ENCODE measurements at regions not wholly inside any gene's neighbourhood (a gene's known extent, or its start where the extent isn't known, plus 50 kb on each side); places are given as distances from the start of the nearest gene placed in this dataset.
"Not testable (repeated sequence)": the region's sequence is repeated elsewhere in the genome, so short reads cannot be mapped to it uniquely, and the experiment has no call there.

DNA sequence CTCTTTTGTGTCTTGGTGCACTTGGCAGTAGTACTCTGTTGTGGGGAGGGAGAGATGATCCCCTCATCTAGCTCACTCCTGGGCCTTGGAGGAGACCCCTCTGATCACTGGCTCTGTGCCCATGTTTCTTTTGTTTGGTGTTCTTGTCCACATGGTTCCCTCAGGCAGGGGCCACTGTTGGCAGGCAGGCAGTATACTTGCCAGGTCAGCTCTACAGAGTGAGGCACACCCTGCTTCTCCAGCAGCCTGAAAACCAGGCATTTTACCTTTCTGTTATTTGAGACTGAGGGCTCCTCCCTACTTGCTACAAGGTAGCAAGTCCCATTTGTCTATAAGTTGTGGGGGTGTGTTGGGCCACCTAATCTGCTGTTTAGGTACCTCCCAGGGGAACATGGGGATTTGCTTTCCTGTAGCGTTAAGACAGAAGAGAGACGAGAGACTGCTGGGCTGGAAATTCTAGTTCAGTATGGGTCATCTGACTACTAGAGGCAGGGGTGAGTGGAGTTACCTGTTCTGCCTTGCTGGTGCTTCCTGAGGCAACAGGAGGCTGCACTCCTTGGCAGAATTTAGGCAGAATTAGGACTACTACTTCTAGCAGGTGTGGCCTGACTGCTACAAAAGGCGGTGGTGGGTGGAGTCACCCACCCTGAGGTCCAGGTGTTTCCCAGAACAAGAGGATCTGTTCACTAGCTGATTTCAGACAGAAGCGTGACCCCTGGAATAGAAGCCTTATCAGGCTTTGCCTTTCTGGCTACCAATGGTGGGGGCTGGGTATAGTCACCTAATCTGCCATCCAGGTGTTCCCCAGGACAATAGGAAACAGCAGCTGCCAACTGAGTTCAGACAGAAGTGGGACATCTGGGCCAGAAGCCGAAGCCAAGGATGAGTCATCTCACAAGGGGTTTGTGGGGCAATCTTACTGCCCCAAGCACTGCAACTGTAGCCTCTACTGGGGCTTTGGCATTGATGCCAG, 843.0 kb upstream of the ATXN8OS start:
- DNase-seq: no peak

DNA sequence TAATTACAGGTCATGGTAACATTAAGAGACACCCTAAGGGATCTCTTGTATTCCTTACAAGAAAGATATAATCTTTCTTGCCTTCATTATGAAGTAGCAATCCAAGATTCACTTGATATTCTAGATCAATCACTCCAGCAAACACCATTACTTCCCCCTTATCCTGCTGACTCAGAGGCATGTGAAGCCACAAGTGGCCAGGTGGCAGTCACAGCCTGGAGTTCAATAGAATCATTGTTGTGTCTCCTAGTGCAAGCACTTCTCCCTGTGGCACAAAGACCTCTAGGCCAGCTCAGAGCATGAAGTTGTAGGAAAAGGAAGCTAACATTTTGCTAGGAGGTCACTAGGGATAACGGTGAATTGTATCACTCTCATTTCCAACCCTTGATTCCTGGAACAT, 864.3 kb upstream of the ATXN8OS start:
- no peak for DNase-seq

DNA sequence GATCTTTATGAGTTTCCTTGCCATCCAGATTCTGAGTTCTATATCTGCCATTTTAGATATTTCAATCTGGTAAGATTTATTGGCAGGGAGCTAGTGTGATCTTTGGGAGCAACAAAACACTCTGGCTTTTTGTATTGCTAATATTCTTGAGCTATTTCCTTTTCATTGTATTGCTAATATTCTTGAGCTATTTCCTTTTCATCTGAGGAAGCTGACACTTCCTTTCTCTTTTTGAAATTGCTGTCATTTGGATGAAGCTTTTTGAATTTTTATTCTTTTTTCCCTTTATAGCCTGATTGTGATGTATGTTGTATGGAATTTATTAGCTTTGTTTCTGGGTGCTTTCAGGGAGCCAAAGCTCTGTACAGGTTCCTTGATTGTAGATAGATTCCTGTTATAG, 873.5 kb upstream of the ATXN8OS start:
- DNase-seq: no peak

DNA sequence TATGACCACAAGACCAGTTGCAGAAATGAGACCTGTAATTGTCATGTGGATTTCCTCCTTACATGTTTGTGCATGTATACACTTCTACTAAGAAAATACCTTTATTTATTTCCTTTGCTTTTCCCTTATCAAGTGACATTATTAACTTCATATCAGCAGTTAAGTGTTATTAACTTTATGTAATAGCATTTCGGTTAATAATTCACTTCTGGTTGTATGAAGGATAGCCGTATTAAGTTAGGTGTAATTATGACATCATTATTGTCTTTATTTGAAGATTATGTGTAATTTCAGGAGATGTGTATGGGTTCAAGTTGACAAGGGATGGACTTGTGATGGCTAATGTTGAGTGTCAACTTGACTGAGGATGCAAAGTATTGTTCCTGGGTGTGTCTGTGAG, 881.2 kb upstream of the ATXN8OS start:
- no peak for DNase-seq

DNA sequence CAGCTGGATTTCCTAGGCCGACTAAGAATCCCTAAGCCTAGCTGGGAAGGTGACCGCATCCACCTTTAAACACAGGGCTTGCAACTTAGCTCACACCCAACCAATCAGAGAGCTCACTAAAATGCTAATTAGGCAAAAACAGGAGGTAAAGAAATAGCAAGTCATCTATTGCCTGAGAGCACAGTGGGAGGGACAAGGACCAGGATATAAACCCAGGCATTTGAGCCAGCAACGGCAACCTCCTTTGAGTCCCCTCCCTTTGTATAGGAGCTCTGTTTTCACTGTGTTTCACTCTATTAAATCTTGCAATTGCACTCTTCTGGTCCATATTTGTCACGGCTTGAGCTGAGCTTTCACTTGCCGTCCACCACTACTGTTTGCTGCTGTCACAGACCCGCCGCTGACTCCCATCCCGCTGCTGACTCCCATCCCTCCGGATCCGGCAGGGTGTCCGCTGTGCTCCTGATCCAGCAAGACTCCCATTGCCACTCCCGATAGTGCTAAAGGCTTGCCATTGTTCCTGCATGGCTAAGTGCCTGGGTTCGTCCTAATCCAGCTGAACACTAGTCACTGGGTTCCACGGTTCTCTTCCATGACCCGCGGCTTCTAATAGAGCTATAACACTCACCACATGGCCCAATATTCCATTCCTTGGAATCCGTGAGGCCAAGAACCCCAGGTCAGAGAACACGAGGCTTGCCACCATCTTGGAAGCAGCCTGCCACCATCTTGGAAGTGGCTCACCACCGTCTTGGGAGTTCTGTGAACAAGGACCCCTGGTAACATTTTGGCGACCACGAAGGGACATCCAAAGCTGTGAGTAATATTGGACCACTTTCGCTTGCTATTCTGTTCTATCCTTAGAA, 885.8 kb upstream of the ATXN8OS start:
- not testable (repeated sequence) for DNase-seq

DNA sequence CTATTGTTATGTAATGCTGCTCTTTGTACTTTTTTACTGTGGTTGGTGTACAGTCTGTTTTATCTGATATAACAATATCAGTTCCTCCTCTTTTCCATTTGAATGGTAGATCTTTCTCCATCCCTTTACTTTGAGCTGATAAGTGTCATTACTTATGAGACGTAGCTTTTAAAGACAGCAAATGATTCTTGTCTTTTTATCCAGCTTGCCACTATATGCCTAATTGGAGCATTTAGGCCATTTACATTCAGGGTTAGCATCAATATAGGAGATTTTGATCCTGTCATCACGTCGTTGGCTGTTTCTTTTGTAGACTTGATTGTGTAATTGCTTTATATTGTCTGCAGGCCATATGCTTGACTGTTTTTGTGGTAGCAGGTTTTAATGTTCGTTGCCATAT, 894.2 kb upstream of the ATXN8OS start:
- no peak for DNase-seq

DNA sequence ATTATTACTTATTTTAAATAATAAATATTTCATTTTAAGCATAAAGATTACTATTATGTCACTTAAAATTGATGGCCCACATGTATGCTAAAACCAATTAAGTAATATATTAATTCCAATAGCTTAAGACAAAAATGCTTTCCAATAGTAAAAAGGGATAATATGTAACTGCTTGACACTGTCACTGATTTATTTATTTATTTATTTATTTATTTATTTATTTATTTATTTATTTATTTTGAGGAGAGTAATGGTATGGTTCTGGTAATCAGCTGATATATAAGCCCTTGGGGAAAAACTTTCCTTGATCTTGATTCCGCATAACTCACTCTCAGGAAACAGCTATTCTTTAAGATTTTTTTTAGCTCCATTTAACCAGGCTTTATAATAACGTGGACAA, 903.0 kb upstream of the ATXN8OS start:
- no peak for DNase-seq

DNA sequence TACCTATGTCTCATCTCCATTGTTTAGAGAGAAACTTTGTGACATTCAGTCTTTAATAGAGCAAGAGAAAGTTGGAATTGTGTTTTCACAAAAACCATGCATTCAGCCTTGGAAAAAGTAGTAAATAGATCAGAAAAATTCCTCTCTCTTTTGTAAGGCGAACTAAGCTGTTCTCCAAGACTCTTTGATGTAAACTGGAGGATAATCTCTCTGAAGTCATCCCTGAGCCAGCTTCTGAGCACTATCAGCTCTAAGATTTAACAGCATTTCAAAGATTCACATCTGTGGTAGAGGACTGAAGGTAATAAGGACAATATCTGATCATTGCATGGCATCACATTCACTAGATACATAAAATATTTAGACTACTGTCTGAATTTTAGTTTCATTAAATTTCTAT, 904.6 kb upstream of the ATXN8OS start:
- no peak for DNase-seq

DNA sequence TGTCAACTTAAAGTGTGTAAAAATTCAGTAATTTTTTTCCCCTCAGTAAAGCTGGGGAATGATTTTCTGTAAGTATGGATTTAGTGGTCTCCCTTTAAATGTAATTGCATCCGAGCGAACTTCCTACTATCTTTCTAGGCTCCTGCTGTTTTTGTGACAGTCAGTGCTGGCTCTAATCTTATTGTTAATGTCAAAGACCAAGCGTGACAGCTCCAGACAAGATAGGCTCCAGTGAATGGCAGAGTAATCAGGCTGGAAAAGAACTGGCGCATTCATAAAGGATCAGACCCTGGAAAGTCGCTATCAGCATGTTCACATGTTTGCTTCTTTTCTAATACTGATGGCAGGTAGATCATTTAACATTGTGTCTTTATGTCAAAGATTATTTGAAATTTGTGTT, 908.0 kb upstream of the ATXN8OS start:
- peak; percentile 51 for DNase-seq

DNA sequence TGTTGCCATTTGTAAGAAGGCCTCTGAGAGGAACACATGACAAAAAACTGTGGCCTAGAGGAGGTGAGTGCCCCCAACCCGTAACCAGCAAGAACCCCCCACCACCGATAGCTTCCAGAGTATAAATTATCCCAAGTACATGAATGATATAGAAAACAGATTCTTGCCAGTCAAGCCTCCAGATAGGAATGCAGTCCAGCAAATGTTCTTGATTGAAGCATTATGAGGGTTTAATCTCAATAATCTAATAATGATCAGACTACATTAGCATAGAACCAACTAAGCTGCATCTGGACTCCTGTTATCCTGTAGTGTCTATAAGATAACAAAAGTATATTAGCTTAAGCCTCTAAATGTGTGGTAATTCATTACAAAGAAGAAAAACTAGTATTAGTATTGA, 908.9 kb upstream of the ATXN8OS start:
- DNase-seq: no peak

DNA sequence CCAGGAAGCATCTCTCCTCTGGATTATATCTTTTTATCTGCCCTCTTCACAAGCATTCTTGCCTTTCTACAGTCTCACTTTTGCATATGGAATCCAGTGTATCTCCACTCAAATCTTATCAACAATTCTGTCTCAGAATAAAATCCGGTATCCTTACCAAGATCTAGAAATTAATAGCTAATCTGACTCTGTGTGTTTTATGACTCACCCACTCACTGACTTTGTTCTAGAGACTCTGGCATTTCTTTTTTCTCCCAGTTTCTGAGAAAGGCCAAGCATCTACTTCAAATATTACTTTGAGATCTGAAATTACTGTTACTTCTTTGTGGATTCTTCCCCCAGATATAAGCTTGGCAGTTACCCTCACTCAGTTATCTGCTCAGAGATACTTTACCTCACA, 913.5 kb upstream of the ATXN8OS start:
- no peak for DNase-seq

DNA sequence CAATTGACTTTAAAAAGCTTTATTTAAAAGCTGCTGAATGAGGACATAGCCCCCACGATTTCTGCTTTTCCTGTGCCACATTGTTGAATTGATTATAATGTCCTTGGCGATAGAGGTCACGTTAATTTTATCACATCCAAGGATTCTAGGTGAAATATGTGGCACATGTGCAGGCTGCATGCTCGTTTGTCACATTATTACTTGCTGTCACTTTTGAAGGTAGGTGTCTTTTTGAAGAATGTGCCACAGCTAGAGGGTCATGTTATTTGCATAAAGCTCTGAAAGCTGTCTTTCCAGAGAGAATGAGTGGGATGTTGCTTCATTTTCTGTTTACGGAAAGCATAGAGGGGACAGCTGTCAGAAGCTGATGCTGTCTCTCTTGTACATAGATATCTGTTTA, 927.6 kb upstream of the ATXN8OS start:
- no peak for DNase-seq

DNA sequence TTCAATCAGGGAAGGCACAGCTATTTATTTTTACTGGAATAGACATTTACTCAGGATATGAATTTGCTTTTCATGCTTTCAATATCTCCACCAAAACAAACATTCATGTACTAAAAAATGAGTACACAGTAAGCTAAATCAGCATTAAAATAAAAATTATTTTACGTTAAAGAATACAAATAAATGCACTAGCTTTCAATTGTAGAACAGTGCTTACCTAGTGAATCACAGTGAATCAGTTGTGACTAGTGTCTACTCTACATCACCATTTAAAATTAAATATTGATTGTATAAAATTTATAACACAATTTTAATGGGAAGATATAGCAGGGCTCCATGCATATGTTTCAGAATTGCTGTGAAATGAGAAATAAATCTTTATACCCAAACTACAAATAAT, 929.6 kb upstream of the ATXN8OS start:
- no peak for DNase-seq

DNA sequence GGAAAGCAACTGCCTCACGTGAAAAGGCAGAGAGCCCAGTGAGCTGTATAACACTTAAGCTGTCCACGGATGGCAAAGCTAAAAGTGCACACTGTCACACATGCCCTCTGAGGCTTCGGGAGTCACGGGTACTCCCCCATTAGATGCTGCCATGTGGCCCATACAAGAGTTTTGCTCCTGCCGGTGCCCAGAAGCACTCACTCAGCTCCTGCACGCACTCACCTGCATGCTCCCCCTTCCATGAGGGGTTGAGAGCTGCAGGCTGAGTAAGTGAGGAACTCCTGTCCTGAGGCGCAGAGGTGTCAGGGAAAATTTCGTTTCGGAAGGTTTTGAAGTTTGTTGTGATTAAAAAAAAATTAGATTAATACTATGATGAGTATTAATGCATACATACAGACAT, 939.2 kb upstream of the ATXN8OS start:
- no peak for DNase-seq

DNA sequence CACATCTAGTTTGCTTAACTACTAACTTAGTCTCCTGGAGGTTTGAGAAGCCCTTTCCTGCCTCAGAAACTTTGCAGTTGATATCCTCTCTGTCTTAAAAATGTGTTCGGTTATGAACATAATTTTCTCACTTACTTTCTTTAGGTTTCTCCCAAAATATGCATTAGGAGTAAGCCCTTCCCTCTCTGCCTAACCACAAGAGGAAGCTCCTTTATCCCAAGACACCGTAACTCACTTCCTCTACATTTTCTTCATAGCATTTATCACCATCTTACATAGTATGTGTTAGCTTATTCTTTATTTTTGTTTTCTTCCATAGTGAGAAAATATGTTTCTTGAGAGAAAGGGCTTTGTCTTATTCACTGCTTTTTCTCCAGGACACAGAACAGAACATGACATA, 952.5 kb upstream of the ATXN8OS start:
- no peak for DNase-seq

DNA sequence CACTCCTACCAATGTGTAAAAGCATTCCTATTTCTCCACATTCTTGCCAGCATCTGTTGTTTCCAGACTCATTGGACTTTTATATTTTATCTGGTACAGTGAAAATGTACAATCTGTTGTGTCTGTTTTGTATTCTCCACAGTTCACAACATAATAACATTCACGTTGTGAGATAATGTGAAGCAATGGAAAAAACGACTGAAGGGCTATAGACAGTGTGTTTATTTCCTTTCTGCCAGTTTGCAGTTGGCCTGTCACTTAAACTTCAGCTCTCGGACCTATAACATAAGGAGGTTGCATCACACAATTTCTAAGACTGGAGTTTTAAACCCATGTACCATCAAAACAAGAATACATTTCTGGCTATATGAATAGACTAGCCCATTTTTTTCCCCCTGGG, 965.5 kb upstream of the ATXN8OS start:
- DNase-seq: no peak

DNA sequence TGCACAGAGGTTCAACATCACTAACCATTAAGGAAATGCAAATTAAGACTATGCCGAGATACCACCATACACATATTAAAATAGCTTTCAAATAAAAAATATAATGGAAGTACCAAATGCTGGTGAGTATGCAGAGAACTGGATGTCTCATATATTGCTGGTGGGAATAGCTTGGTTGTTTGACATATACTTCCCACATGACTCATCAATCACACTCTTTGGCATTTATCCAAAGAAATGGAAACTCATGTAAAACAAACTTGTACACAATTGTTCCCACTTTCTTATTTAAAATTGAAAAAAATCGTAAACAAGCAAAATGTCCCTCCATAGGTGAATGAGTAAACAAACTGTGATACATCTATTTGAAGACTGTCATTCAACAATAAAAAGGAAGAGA, 982.6 kb upstream of the ATXN8OS start:
- no peak for DNase-seq

DNA sequence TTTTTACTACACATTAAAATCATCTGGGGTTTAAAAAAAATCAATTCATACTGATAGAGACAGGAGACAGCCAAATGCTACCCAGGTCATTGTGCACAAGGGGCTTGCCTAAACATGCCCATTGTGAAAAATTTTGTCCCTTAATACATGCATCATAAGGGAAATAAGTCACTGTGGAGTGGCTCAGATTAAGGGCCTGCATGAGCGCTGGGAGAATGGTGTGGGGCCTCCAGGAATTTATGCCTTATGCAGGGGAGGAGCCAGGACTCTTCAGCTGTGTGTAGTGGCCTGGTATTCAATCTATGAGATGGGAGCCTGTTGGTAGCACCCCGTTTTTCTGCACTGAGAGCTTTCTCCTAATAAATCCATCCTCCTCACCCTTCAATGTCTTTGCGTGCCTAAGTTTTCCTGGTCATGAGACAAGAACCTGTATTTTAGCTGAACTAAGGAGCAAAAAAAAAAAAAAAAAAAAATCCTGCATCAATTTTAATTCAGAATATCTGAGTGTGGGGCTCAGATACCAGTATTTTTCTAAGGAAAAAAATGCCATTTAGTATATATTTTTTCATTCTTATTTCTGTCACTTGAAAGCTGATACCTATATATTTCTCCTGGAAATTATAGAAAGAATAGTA, 997.6 kb upstream of the ATXN8OS start:
- no peak for DNase-seq

DNA sequence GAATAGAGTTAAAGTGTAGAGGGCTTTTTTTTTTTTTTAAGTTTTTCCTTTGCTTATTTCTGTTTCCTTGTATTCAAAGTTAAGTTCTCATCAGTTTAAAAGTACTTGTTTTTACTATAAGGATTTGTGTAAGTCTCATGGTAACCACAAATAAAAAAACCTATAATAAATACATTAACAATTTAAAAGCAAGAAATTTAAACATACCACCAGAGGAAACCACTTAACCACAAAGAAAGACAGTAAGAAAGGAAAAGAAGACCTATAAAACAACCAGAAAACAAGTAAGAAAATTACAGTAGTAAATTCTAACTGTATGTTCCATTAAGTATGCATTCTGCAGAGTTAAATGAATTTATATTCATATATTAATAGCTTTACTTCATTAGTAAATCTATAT, 999.1 kb upstream of the ATXN8OS start:
- DNase-seq: no peak

DNA sequence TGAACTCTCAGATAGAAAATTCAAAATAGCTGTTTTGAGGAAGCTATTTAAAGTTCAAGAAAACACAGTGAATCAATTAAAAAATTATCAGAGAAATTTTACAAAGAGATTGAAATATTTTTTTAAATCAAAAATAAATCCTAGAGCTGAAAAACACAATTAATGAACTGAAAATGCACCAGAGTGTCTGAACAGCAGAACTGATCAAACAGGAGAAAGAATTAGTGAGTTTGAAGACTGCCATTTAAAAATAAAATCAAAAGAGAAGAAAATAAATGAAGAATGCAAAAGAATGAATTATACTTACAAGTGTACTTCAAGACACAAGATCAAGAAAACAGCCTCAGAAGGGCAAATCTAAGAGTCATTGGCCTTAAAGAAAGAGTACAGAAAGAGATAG, 1000.2 kb upstream of the ATXN8OS start:
- DNase-seq: no peak

DNA sequence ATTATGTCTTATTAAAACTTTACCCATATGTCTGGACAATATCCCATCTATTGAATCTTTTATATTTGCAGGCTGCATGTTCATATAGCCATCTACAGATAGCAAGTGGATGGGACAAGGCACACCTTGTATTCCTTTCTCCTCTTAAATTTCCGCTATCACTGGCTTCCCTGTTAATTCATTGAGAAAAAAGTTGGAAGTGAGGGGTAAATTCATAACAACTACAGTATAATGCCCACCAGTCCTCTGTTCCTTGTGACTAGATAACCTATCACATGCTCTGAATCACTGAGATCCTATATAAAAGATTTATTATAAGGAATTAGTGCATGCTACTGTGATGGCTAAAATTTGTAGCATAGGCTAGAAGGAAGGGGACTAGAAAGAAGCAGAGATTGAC, 1005.8 kb upstream of the ATXN8OS start:
- DNase-seq: no peak

DNA sequence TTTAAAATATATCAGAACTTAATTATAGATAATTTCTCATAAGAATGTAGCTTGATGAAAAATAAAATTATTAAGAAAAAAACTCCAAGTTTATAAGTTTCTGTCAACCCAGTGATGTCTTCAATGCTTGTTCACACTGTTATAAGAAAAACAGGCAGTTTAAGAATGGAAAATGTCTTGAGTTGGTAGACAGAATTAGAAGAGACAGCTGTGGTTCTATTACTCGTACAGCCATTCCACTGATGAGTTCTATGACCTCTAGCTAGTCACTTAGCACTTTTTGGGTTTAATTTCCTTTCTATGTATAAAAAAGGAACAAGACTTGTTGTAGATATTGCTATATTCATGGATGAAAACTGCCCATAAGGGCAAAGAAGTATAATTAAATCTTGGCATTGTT, 1013.1 kb upstream of the ATXN8OS start:
- DNase-seq: no peak

DNA sequence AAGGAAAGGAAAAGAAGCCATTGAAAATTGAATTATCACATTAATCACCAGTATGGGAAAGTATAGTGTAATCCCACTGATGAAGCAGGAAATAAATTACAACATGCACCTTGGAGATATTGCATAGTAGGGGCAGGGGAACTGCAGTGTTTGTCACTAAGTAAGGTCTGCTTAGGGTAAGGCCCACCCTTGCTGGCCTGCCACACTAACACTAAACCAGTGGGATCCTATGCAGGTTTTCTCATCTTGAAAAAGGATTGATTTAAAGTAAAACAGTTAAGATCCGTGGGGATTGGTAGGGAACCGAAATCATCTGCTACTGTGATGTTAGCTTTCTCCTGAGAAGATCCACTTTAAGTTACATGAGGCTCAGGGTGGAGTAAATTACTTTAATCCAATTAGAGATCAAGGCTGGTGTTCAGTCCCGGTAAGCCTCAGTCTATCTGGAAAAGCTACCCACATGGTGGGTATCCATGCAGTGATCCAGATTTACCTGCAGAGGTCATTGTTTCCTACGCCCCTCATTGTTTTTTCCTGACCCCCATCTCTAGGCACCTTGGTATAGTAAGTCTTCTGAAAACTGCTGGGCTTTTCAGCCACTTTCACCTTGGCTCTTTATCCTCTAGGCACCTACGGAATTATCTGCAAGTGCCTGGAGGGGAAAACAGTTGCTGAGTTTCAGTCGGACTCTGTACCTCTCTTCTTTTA, 1014.9 kb upstream of the ATXN8OS start:
- no peak for DNase-seq
